ENCODE measurements at regions not wholly inside any gene's neighbourhood (a gene's known extent, or its start where the extent isn't known, plus 50 kb on each side); places are given as distances from the start of the nearest gene placed in this dataset.

GRCh38 chr4:123597586-123597985 is 201.0 kb downstream of the SPRY1 start:
- peaks cover 22% of the 10 kb centered on the region for H3K4me1 ChIP-seq
- DNase-seq (ENCODE audit: low spot score in 2 of 2) = no peak
- H3K9me3 ChIP-seq = no peaks in the 10 kb centered on the region
- H3K36me3 ChIP-seq = no peaks in the 10 kb centered on the region
- 47% methylated on average over 1 of the region's 1 CpG for WGBS
- no peak overlapping the region for H3K4me3 ChIP-seq
- H3K27me3 ChIP-seq = no peaks in the 10 kb centered on the region
- peak overlapping the region; percentile 35 for H3K27ac ChIP-seq
- TF ChIP-seq CTCF (IDR thresholded peaks at IDR 0.05) (no peak), POLR2A (IDR thresholded peaks at IDR 0.05) (no peak), POLR2AphosphoS5 (IDR thresholded peaks at IDR 0.05) (peak in 1 of 3 donors; percentile 10), EP300 (IDR thresholded peaks at IDR 0.05) (no peak)

DNA sequence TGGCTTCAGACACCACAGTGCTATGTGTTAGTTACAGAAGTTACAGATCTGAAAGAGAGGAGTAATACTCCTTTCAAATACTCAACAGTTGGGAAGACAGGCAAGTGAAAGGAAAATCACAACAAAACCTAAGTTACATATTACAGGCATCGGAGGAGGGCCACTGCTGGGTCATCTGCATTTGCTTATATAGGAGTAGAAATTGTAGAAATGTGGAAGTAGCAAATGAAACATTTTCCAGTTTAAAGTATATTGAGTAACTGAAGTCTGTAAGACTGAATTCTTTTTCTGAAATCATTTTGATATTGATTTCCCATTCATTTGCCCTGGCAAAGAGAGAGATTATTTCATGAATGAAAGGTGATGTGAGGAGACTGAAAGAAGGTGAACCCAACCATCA is 201.7 kb downstream of the SPRY1 start:
- Histone ChIP-seq H3K4me3 (no peak overlapping the region), H3K27ac (no peak overlapping the region), H3K4me1 (peaks cover 22% of the 10 kb centered on the region), H3K9me3 (no peaks in the 10 kb centered on the region), H3K36me3 (no peaks in the 10 kb centered on the region), H3K27me3 (no peaks in the 10 kb centered on the region)
- 87% methylated on average over 1 of the region's 1 CpG for WGBS
- DNase-seq (ENCODE audit: low spot score in 2 of 2) = no peak
- TF ChIP-seq POLR2A (IDR thresholded peaks at IDR 0.05) (no peak), POLR2AphosphoS5 (IDR thresholded peaks at IDR 0.05) (no peak)

DNA sequence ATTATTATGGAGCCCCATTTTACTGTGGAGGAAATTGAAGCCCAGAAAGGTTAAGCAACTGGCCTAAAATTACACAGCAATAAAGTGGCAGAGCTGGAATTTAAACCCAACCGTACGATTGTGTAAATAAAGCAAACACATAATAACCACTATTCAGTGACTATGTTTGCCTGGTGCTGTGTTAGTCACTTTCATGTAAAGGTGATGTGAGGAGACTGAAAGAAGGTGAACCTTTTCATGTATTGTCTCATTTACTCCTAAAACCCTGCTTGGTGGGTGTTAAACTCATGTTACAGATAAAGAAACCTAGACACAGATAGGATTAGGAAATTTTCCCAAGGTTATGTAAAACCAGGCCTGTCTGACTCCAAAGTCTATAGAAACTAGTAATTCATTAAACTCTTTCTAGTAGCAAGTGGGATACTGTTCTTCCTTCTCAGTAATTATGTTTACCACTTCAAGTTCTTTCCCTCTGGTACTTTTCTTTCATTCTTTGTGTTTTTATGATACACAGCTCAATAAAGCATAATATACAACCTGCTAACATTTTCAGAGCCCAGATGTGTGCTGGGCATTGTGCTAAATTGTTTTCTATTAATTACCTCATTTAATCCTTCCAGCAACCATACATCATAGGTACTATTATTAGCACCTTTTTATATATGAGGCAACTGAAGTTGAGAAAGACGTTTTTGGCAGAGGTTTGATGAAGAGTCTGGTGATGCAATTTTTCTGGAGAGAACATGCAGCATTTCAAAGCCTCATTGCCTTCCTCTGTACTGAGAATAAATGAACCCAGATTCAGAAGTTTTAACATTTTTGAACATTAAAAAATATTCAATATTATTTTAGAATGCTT is 202.7 kb downstream of the SPRY1 start:
- no peak for DNase-seq (ENCODE audit: low spot score in 2 of 2)
- Histone ChIP-seq H3K4me1 (peaks cover 22% of the 10 kb centered on the region), H3K36me3 (no peaks in the 10 kb centered on the region), H3K9me3 (no peaks in the 10 kb centered on the region), H3K4me3 (no peak overlapping the region), H3K27me3 (no peaks in the 10 kb centered on the region), H3K27ac (peak overlapping the region; percentile 64)
- WGBS = 60% methylated on average over 3 of the region's 3 CpGs
- TF ChIP-seq EP300 (IDR thresholded peaks at IDR 0.05) (no peak), POLR2AphosphoS5 (IDR thresholded peaks at IDR 0.05) (peak in 2 of 3 donors; percentile 6 to 48)

- DNase-seq (ENCODE audit: low spot score in 2 of 2) = peak; percentile 82 to 87
- Histone ChIP-seq H3K27me3 (no peaks in the 10 kb centered on the region), H3K36me3 (no peaks in the 10 kb centered on the region), H3K27ac (peak overlapping the region; percentile 64), H3K4me3 (no peak overlapping the region), H3K4me1 (peaks cover 22% of the 10 kb centered on the region), H3K9me3 (no peaks in the 10 kb centered on the region)
- WGBS = 40% methylated on average over 5 of the region's 5 CpGs
- no peak for TF ChIP-seq POLR2A (IDR thresholded peaks at IDR 0.05)
- TF ChIP-seq EP300 (IDR thresholded peaks at IDR 0.05) = no peak
- TF ChIP-seq POLR2AphosphoS5 (IDR thresholded peaks at IDR 0.05) = no peak
- TF ChIP-seq CTCF (IDR thresholded peaks at IDR 0.05) = no peak
These were observed 203.6 kb downstream of the SPRY1 start for GRCh38 chr4:123599920-123600810.

DNA sequence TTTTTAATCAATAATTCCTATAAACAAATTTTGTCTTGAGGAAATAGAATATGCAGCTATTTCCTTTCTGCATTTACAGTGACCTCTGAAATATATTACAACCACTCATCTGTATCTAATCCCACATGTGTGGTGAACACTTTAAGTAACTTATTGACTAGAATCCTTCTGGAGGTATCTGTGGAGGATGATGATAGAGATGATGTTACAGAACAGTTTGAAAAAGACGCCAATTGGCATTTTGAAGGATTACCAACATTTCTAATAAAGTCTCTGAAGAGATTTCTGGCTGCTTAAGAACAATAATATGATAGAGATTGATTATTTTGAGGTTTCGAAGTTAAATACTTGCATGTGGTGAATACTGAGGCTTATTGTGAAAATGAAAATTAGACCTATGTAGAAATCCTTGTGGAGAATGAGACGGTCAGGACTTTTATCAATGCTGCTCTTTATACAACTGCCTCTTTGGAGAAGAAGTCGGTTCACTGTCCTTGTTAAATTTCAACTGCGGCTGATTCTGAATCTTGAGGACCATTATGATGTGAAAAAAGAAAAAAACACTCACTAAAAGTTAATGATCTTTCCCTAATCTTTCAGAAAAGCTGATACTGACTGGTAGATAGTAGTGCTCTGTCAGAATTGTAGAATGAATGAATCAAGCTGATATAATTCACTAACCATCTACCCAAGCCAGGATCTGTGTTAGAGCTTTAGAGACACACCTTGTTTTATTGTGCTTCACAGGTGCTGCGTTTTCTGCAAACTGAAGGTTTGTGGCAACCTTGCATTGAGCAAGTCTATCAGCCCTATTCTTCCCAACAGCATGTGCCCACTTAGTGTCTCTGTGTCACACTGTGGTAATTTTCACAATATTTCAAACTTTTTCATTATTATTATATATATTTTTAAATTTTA is 204.7 kb downstream of the SPRY1 start:
- no peaks in the 10 kb centered on the region for H3K9me3 ChIP-seq
- no peak overlapping the region for H3K4me3 ChIP-seq
- TF ChIP-seq POLR2AphosphoS5 (IDR thresholded peaks at IDR 0.05) (no peak), CTCF (IDR thresholded peaks at IDR 0.05) (no peak), POLR2A (IDR thresholded peaks at IDR 0.05) (no peak), EP300 (IDR thresholded peaks at IDR 0.05) (no peak)
- no peaks in the 10 kb centered on the region for H3K36me3 ChIP-seq
- DNase-seq (ENCODE audit: low spot score in 2 of 2) = no peak
- peak overlapping the region; percentile 7 for H3K27ac ChIP-seq
- 73% methylated on average over 6 of the region's 6 CpGs for WGBS
- peaks cover 22% of the 10 kb centered on the region for H3K4me1 ChIP-seq
- H3K27me3 ChIP-seq = no peaks in the 10 kb centered on the region

All from suprapubic skin (tissue), 4 donors.